ENCODE measurements at regions not wholly inside any gene's neighbourhood (a gene's known extent, or its start where the extent isn't known, plus 50 kb on each side); places are given as distances from the start of the nearest gene placed in this dataset.

GRCh38 chr2:39874236-39874635 lies 95.2 kb upstream of the THUMPD2 start (continued):
- no peak for TF ChIP-seq MGA (IDR thresholded peaks at IDR 0.05)
- no peak for TF ChIP-seq GABPA (tag; conservative IDR thresholded peaks at IDR 0.05; ENCODE audit: low read depth)
- no peak for TF ChIP-seq UBTF (IDR thresholded peaks at IDR 0.05; ENCODE audit: borderline replicate concordance in 1 of 2, low read depth in 2 of 2, low read length in 2 of 2)
- TF ChIP-seq MITF (IDR thresholded peaks at IDR 0.05), result no peak
- no peak for TF ChIP-seq MLLT1 (IDR thresholded peaks at IDR 0.05)
- TF ChIP-seq SMARCA4 (IDR thresholded peaks at IDR 0.05), result no peak
